ENCODE measurements at regions not wholly inside any gene's neighbourhood (a gene's known extent, or its start where the extent isn't known, plus 50 kb on each side); places are given as distances from the start of the nearest gene placed in this dataset.

GRCh38 chr14:30251557-30252100 lies 307.3 kb upstream of the G2E3 start:
- TF ChIP-seq, protein P1, sequence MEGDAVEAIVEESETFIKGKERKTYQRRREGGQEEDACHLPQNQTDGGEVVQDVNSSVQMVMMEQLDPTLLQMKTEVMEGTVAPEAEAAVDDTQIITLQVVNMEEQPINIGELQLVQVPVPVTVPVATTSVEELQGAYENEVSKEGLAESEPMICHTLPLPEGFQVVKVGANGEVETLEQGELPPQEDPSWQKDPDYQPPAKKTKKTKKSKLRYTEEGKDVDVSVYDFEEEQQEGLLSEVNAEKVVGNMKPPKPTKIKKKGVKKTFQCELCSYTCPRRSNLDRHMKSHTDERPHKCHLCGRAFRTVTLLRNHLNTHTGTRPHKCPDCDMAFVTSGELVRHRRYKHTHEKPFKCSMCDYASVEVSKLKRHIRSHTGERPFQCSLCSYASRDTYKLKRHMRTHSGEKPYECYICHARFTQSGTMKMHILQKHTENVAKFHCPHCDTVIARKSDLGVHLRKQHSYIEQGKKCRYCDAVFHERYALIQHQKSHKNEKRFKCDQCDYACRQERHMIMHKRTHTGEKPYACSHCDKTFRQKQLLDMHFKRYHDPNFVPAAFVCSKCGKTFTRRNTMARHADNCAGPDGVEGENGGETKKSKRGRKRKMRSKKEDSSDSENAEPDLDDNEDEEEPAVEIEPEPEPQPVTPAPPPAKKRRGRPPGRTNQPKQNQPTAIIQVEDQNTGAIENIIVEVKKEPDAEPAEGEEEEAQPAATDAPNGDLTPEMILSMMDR (IDR thresholded peaks at IDR 0.05): no peak
- no peak for TF ChIP-seq POLR2A (IDR thresholded peaks at IDR 0.05)

Measured in upper lobe of left lung (tissue), 4 donors.